SK-N-SH treated with all-trans-retinoic acid at 6 μM for 48 hours (cell line): ENCODE measurements at regions not wholly inside any gene's neighbourhood (a gene's known extent, or its start where the extent isn't known, plus 50 kb on each side); places are given as distances from the start of the nearest gene placed in this dataset.

ENCODE experiments used
- ATAC-seq: fragments of 200-7000 bp; cut with Tn5 transposase; 3 replicates; pipeline ENCODE4 v1.9.1; 2020; ENCODE audit warnings: mild to moderate bottlenecking, moderate library complexity
- ARNTL ChIP-seq: fragments of 450-650 bp; formaldehyde crosslinking; IDR thresholded peaks from 2 replicates; pipeline ENCODE4 v1.5.0; 2020; ENCODE audit warnings: low read depth, mild to moderate bottlenecking, moderate library complexity, borderline replicate concordance
- BACH2 ChIP-seq: fragments of 250-450 bp; sonication (Bioruptor Pico); IDR thresholded peaks from 2 replicates; pipeline ENCODE4 v1.9.0; 2021; ENCODE audit warnings: mild to moderate bottlenecking, borderline replicate concordance
- CSDC2 ChIP-seq: fragments of 250-450 bp; sonication (Bioruptor Pico); IDR thresholded peaks from 2 replicates; pipeline ENCODE4 v1.5.0; 2020; ENCODE audit warnings: mild to moderate bottlenecking, moderate library complexity
- ESRRG ChIP-seq: fragments of 250-450 bp; sonication (Bioruptor Pico); IDR thresholded peaks from 2 replicates; pipeline ENCODE4 v1.6.1; 2021; ENCODE audit warnings: mild to moderate bottlenecking
- GLIS3 ChIP-seq: fragments of 250-450 bp; sonication (Bioruptor Pico); IDR thresholded peaks from 2 replicates; pipeline ENCODE4 v1.5.0; 2020; ENCODE audit warnings: mild to moderate bottlenecking, moderate library complexity
- ISL1 ChIP-seq: fragments of 250-450 bp; sonication (Bioruptor Pico); IDR thresholded peaks from 2 replicates; pipeline ENCODE4 v2.1.2; 2022; ENCODE audit warnings: mild to moderate bottlenecking, moderate library complexity
- OSR1 ChIP-seq: fragments of 250-450 bp; sonication (Bioruptor Pico); IDR thresholded peaks from 2 replicates; pipeline ENCODE4 v1.8.0; 2022; ENCODE audit warnings: moderate library complexity, mild to moderate bottlenecking, inconsistent platforms
- PPARA ChIP-seq: fragments of 250-450 bp; sonication (Bioruptor Pico); IDR thresholded peaks from 2 replicates; pipeline ENCODE4 v1.5.0; 2020; ENCODE audit warnings: mild to moderate bottlenecking, borderline replicate concordance
- RARB ChIP-seq: fragments of 250-450 bp; sonication (Bioruptor Pico); IDR thresholded peaks from 2 replicates; pipeline ENCODE4 v1.8.0; 2021; ENCODE audit warnings: mild to moderate bottlenecking, moderate library complexity
- SNAI2 ChIP-seq: fragments of 250-450 bp; sonication (Bioruptor Pico); IDR thresholded peaks from 2 replicates; pipeline ENCODE4 v1.5.0; 2020; ENCODE audit warnings: mild to moderate bottlenecking, moderate library complexity
- TCF4 ChIP-seq: fragments of 250-450 bp; sonication (Bioruptor Pico); IDR thresholded peaks from 2 replicates; pipeline ENCODE4 v1.8.0; 2021; ENCODE audit warnings: mild to moderate bottlenecking, moderate library complexity, borderline replicate concordance
- TOX ChIP-seq: fragments of 250-450 bp; sonication (Bioruptor Pico); IDR thresholded peaks from 2 replicates; pipeline ENCODE4 v1.8.0; 2021; ENCODE audit warnings: mild to moderate bottlenecking, moderate library complexity, borderline replicate concordance
- ZC3H10 ChIP-seq: fragments of 250-450 bp; sonication (Bioruptor Pico); IDR thresholded peaks from 2 replicates; pipeline ENCODE4 v1.5.1; 2021; ENCODE audit warnings: mild to moderate bottlenecking, moderate library complexity
- ZFP3 ChIP-seq: fragments of 250-450 bp; sonication (Bioruptor Pico); IDR thresholded peaks from 2 replicates; pipeline ENCODE4 v1.5.0; 2020; ENCODE audit warnings: mild to moderate bottlenecking, moderate library complexity
- ZNF565 ChIP-seq: fragments of 450-650 bp; formaldehyde crosslinking; conservative IDR thresholded peaks from 2 replicates; pipeline ENCODE4 v1.5.0; 2020; ENCODE audit warnings: low read depth, mild to moderate bottlenecking, moderate library complexity
- ZNF70 ChIP-seq: fragments of 450-650 bp; formaldehyde crosslinking; IDR thresholded peaks from 2 replicates; pipeline ENCODE4 v1.5.0; 2020; ENCODE audit warnings: mild to moderate bottlenecking, moderate library complexity
- TF ChIP-seq, protein P1 (sequence below): fragments of 250-450 bp; sonication (Bioruptor Pico); IDR thresholded peaks from 2 replicates; pipeline ENCODE4 v1.8.0; 2021; ENCODE audit warnings: low read depth, mild to moderate bottlenecking, moderate library complexity, borderline replicate concordance
- TF ChIP-seq, protein P2 (sequence below): fragments of 250-450 bp; sonication (Bioruptor Pico); IDR thresholded peaks from 2 replicates; pipeline ENCODE4 v1.5.1; 2020; ENCODE audit warnings: low read depth, mild to moderate bottlenecking, moderate library complexity
- TF ChIP-seq, protein P3 (sequence below): fragments of 250-450 bp; sonication (Bioruptor Pico); IDR thresholded peaks from 2 replicates; pipeline ENCODE4 v1.5.1; 2021; ENCODE audit warnings: mild to moderate bottlenecking, moderate library complexity
- TF ChIP-seq, protein P4 (sequence below): fragments of 250-450 bp; sonication (Bioruptor Pico); IDR thresholded peaks from 2 replicates; pipeline ENCODE4 v1.5.0; 2020; ENCODE audit warnings: mild to moderate bottlenecking, moderate library complexity

DNA sequence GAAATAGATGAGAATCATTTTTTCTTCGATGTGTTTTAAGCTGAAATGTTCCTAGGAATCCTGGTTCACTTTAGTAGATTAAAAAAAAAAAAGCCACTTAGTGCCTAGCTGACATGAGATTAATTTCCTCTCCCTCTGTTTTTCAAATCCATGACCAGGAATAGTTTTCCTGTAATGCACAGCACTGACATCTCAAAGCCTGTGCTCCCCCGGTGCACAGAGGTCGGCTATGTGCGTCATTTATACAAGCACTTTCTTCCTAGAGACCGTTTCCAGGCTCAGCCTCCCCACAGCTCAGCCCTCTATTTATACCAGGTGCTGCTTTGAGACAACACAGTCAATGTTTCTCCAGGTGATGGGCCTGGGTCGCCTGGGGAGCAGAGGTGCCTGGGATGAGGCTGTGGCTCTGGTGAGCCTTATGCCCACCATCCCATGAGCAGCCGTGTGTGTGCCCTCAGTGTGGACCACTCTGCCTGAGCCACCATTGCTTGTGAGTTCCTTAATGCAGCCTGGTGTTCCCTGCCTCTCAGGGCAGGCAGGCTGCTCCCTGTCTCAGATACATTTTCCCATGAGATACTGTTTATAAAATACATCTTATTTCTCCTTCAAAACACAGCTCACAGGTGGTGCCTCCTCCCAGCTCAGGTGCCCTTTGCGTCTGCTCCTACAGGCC is 515.7 kb upstream of the HS6ST1 start:
- TF ChIP-seq ZNF565 (CRISPR knock-in tag) (no peak), CSDC2 (no peak), PPARA (no peak), OSR1 (CRISPR knock-in tag) (no peak), ARNTL (CRISPR knock-in tag) (no peak)
- TF ChIP-seq, protein P1, sequence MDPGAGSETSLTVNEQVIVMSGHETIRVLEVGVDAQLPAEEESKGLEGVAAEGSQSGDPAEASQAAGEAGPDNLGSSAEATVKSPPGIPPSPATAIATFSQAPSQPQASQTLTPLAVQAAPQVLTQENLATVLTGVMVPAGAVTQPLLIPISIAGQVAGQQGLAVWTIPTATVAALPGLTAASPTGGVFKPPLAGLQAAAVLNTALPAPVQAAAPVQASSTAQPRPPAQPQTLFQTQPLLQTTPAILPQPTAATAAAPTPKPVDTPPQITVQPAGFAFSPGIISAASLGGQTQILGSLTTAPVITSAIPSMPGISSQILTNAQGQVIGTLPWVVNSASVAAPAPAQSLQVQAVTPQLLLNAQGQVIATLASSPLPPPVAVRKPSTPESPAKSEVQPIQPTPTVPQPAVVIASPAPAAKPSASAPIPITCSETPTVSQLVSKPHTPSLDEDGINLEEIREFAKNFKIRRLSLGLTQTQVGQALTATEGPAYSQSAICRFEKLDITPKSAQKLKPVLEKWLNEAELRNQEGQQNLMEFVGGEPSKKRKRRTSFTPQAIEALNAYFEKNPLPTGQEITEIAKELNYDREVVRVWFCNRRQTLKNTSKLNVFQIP: no peak
- no peak for ATAC-seq

DNA sequence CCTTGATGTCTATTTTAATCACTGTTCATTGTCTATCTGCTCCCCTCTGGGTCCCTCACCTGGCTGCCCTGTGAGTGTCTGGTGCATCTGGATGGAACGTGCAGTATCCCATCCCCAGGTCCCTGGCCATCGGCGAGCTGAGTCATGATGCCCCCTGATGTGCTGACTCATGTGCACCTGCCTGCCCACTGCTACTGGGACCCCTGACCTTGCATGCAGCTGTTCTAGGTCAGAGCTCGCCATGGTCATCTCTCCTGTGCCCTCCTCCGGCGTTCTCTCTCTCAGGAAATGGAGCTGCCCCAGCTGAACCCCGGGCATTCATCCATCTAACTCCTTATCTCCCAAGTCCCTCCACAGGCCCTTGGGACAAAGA is 516.2 kb upstream of the HS6ST1 start:
- no peak for ATAC-seq
- no peak for TF ChIP-seq ZC3H10 (CRISPR knock-in tag)
- TF ChIP-seq ISL1 (CRISPR knock-in tag): no peak
- no peak for TF ChIP-seq ARNTL (CRISPR knock-in tag)
- no peak for TF ChIP-seq ZFP3
- TF ChIP-seq, protein P1: no peak
- TF ChIP-seq OSR1 (CRISPR knock-in tag): no peak
- TF ChIP-seq ESRRG (CRISPR knock-in tag): no peak
- TF ChIP-seq SNAI2 (CRISPR knock-in tag): no peak
- no peak for TF ChIP-seq GLIS3
- no peak for TF ChIP-seq TCF4 (CRISPR knock-in tag)
- TF ChIP-seq BACH2 (CRISPR knock-in tag): no peak

DNA sequence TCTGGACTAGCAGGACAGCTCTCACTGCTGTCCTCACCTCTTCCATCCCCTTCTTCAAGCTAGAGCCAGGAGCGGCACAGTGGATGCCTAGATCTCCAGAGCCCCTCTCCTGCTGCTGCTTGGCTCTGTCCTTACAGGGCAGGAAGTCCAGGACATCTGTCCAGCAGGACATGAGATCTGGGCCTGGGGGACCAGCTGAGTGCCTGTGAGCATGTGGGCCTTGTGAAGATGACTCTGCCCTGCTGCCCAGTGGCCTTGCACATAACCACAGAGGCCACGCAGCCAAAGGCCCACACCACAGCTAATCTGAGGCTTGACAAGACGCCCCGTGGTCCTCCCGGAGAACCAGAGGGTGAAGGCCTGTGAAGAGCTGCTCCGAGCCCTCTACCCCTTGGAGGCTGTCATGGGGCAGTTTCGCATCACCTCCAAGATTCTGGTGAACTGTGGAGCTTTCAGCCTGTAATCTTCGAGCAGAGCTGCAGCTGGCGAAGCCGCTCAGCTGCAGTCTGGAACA is 516.7 kb upstream of the HS6ST1 start:
- no peak for ATAC-seq
- no peak for TF ChIP-seq ESRRG (CRISPR knock-in tag)

DNA sequence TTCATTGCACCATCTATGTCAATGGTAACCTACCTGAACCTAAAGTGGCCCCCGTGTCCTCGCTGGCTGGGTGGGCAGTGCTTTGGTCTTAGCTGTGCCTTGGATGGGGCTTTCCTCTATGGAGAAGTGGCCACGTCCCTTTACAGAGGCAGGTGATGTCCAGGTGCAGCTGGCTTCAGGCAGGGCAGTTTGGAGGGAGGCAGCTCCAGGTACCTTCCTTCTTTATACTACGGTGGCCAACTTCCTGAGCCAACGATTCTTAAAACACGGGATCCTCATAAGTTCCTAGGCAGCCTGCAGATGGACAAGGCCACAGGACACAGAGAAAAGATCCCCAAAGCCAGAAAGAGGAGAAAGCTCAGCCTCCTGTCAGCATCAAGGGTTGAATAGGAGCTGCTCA is 517.3 kb upstream of the HS6ST1 start:
- TF ChIP-seq, protein P2, sequence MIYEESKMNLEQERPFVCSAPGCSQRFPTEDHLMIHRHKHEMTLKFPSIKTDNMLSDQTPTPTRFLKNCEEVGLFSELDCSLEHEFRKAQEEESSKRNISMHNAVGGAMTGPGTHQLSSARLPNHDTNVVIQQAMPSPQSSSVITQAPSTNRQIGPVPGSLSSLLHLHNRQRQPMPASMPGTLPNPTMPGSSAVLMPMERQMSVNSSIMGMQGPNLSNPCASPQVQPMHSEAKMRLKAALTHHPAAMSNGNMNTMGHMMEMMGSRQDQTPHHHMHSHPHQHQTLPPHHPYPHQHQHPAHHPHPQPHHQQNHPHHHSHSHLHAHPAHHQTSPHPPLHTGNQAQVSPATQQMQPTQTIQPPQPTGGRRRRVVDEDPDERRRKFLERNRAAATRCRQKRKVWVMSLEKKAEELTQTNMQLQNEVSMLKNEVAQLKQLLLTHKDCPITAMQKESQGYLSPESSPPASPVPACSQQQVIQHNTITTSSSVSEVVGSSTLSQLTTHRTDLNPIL (CRISPR knock-in tag): no peak
- TF ChIP-seq, protein P3, sequence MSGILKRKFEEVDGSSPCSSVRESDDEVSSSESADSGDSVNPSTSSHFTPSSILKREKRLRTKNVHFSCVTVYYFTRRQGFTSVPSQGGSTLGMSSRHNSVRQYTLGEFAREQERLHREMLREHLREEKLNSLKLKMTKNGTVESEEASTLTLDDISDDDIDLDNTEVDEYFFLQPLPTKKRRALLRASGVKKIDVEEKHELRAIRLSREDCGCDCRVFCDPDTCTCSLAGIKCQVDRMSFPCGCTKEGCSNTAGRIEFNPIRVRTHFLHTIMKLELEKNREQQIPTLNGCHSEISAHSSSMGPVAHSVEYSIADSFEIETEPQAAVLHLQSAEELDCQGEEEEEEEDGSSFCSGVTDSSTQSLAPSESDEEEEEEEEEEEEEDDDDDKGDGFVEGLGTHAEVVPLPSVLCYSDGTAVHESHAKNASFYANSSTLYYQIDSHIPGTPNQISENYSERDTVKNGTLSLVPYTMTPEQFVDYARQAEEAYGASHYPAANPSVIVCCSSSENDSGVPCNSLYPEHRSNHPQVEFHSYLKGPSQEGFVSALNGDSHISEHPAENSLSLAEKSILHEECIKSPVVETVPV (CRISPR knock-in tag): no peak
- TF ChIP-seq BACH2 (CRISPR knock-in tag) (no peak), TOX (CRISPR knock-in tag) (no peak), PPARA (no peak), ZNF565 (CRISPR knock-in tag) (no peak), ZNF70 (CRISPR knock-in tag) (no peak), ZFP3 (no peak), OSR1 (CRISPR knock-in tag) (no peak), CSDC2 (no peak), TCF4 (CRISPR knock-in tag) (no peak), RARB (CRISPR knock-in tag) (no peak)
- TF ChIP-seq, protein P4, sequence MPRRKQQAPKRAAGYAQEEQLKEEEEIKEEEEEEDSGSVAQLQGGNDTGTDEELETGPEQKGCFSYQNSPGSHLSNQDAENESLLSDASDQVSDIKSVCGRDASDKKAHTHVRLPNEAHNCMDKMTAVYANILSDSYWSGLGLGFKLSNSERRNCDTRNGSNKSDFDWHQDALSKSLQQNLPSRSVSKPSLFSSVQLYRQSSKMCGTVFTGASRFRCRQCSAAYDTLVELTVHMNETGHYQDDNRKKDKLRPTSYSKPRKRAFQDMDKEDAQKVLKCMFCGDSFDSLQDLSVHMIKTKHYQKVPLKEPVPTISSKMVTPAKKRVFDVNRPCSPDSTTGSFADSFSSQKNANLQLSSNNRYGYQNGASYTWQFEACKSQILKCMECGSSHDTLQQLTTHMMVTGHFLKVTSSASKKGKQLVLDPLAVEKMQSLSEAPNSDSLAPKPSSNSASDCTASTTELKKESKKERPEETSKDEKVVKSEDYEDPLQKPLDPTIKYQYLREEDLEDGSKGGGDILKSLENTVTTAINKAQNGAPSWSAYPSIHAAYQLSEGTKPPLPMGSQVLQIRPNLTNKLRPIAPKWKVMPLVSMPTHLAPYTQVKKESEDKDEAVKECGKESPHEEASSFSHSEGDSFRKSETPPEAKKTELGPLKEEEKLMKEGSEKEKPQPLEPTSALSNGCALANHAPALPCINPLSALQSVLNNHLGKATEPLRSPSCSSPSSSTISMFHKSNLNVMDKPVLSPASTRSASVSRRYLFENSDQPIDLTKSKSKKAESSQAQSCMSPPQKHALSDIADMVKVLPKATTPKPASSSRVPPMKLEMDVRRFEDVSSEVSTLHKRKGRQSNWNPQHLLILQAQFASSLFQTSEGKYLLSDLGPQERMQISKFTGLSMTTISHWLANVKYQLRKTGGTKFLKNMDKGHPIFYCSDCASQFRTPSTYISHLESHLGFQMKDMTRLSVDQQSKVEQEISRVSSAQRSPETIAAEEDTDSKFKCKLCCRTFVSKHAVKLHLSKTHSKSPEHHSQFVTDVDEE: no peak
- no peak for ATAC-seq
